ENCODE measurements at regions not wholly inside any gene's neighbourhood (a gene's known extent, or its start where the extent isn't known, plus 50 kb on each side); places are given as distances from the start of the nearest gene placed in this dataset.

DNA sequence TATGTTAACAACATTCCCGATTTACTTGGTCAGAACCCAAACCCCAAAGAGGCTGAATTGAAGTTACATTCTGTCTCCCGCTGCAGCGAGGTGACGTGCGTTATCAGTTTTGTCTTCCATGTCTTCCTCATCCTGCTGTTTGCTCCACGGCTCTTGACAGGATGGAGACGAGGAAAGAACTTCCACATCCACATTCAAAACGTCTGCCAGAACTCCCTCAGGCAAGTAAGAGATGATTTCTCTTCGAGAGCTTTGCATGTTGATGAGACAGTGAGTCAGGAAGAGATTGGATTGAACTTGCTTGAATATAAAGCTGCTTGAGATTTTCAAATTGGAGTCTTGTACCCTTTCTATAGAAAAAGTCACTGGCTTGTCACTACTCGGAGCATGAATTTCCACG, 242.6 kb downstream of the AUH start:
- peaks cover 21% of the 10 kb centered on the region for H3K4me1 ChIP-seq
- intact Hi-C loops (cut with DNase I): no loop called here
- H3K9me3 ChIP-seq: no peaks in the 10 kb centered on the region
- no peak overlapping the region for H3K27ac ChIP-seq
- ATAC-seq: no peak
- H3K27me3 ChIP-seq: no peaks in the 10 kb centered on the region
- no peaks in the 10 kb centered on the region for H3K36me3 ChIP-seq (replicated peaks in 1 of 2; ENCODE audit: insufficient read depth in 1 of 2, low read depth in 2 of 2)
- no peak for DNase-seq
- H3K4me3 ChIP-seq: no peak overlapping the region
- no peak for TF ChIP-seq POLR2A (IDR thresholded peaks at IDR 0.05)
- WGBS, 2 donors: 68 to 75% methylated on average over 11 of the region's 11 CpGs

DNA sequence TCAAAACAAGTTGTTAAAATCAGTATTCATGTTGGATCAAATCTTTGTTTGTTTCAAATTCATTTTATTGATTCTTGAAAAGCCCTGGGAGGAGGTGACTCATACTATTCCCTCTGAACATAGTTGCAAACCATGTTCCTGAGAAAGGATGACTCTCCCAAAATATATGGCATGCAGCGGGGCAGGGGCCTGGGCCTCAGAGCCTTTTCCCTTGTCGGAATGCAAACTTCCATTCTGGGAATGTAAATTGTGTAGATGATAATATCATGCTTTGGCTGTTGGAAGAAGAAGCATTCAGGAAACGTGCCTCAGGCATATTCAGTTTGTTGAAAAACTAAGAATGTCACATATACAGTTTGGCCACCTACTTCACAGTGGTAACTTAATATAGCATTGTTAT, 242.0 kb downstream of the AUH start:
- no peak overlapping the region for H3K27ac ChIP-seq
- WGBS, 2 donors: 85 to 89% methylated on average over 3 of the region's 3 CpGs
- intact Hi-C loops (cut with DNase I): no loop called here

DNA sequence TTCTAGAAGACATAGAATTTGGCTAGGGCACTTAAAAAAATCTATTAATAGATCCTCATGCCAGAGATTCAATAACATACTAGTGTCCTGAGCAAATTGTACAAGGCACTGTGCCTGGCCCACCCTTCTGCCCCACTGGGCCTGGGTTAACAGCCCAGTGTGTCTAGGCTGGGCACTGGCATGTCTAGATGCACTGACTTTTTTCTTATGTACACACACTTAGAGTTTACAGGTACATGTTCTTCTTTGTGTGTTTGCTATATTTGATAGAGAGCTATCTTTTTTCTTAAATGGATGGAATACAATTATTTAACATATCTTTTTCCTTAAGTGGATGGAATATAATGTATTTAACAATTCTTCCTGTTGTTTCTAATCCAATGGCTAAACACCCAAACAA, 241.5 kb downstream of the AUH start:
- H3K27ac ChIP-seq: no peak overlapping the region
- no peak overlapping the region for H3K4me3 ChIP-seq
- H3K9me3 ChIP-seq: no peaks in the 10 kb centered on the region
- no peak for ATAC-seq
- DNase-seq: no peak
- H3K27me3 ChIP-seq: no peaks in the 10 kb centered on the region
- intact Hi-C loops (cut with DNase I): no loop called here
- TF ChIP-seq, protein P1, sequence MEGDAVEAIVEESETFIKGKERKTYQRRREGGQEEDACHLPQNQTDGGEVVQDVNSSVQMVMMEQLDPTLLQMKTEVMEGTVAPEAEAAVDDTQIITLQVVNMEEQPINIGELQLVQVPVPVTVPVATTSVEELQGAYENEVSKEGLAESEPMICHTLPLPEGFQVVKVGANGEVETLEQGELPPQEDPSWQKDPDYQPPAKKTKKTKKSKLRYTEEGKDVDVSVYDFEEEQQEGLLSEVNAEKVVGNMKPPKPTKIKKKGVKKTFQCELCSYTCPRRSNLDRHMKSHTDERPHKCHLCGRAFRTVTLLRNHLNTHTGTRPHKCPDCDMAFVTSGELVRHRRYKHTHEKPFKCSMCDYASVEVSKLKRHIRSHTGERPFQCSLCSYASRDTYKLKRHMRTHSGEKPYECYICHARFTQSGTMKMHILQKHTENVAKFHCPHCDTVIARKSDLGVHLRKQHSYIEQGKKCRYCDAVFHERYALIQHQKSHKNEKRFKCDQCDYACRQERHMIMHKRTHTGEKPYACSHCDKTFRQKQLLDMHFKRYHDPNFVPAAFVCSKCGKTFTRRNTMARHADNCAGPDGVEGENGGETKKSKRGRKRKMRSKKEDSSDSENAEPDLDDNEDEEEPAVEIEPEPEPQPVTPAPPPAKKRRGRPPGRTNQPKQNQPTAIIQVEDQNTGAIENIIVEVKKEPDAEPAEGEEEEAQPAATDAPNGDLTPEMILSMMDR (IDR thresholded peaks at IDR 0.05): no peak
- TF ChIP-seq POLR2A (IDR thresholded peaks at IDR 0.05): no peak
- H3K4me1 ChIP-seq: peaks cover 21% of the 10 kb centered on the region
- no peaks in the 10 kb centered on the region for H3K36me3 ChIP-seq (replicated peaks in 1 of 2; ENCODE audit: insufficient read depth in 1 of 2, low read depth in 2 of 2)

More for the DNA sequence above, 242.0 kb downstream of the AUH start:
- Histone ChIP-seq H3K4me1 (peaks cover 21% of the 10 kb centered on the region), H3K4me3 (no peak overlapping the region), H3K9me3 (no peaks in the 10 kb centered on the region), H3K36me3 (replicated peaks in 1 of 2; ENCODE audit: insufficient read depth in 1 of 2, low read depth in 2 of 2) (no peaks in the 10 kb centered on the region), H3K27me3 (no peaks in the 10 kb centered on the region)
- ATAC-seq (no peak), DNase-seq (no peak)
- TF ChIP-seq, protein P1 (IDR thresholded peaks at IDR 0.05): no peak
- TF ChIP-seq POLR2A (IDR thresholded peaks at IDR 0.05): no peak

DNA sequence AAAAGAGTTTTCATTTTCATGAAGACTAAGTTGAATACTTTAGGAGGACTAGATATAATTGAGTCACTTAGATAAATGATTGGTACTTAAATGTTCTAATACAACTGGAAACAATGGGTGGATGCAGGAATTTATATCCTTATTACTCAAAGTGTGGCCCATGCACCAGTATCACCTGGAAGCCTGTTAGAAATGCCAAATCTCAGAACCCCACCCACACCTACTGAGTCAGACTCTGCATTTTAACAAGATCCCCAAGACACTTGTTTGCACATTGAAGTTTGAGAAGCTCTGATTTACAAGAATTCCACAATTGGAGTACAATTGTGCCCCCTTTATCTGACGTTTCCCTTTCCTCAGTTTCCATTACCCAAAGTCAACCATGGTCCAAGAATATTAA, 239.0 kb downstream of the AUH start:
- no peaks in the 10 kb centered on the region for H3K36me3 ChIP-seq (replicated peaks in 1 of 2; ENCODE audit: insufficient read depth in 1 of 2, low read depth in 2 of 2)
- 38 to 45% methylated on average over 1 of the region's 1 CpG for WGBS, 2 donors

DNA sequence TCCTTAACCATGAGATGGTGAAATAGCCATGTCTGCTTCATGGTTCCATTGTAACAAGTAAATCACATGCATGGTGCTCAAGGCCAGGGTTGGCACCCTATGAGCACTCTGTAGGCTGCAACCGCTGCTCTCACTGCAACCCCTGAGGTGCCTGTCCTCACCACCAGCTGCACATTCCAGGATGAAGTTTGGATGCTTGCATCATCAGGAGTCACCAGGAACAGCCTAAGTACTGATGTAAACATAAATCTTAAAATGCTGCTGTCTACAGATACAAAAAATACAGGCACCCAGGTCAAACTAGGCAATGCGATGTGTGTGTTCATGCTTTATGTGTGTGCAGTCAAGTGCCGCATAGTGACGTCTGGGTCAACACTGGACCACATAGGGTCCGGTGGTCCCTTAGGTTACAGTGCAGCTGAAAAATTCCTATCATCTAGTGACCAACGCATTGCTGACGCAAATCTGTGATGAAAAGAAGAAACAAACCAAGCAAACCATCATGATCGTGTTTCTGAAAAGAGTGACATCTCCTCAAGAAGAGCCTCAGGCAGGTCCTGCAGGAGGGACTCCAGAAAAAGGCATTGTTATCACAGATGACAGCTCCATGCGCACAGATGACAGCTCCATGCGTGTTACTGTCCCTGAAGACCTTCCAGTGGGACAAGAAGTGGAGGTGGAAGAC, 234.8 kb downstream of the AUH start:
- Histone ChIP-seq H3K4me3 (no peak overlapping the region), H3K9me3 (no peaks in the 10 kb centered on the region), H3K27ac (no peak overlapping the region), H3K36me3 (replicated peaks in 1 of 2; ENCODE audit: insufficient read depth in 1 of 2, low read depth in 2 of 2) (no peaks in the 10 kb centered on the region), H3K27me3 (no peaks in the 10 kb centered on the region), H3K4me1 (no peaks in the 10 kb centered on the region)
- no peak for TF ChIP-seq POLR2A (IDR thresholded peaks at IDR 0.05)
- TF ChIP-seq, protein P1 (IDR thresholded peaks at IDR 0.05): no peak
- DNase-seq (no peak), ATAC-seq (no peak)
- 88 to 94% methylated on average over 9 to 10 of the region's 10 CpGs for WGBS, 2 donors
- intact Hi-C loops (cut with DNase I): no loop called here

More for the DNA sequence above, 239.0 kb downstream of the AUH start:
- Histone ChIP-seq H3K27ac (no peak overlapping the region), H3K9me3 (no peaks in the 10 kb centered on the region), H3K27me3 (no peaks in the 10 kb centered on the region), H3K4me3 (no peak overlapping the region), H3K4me1 (peaks cover 20% of the 10 kb centered on the region)
- ATAC-seq (no peak), DNase-seq (no peak)
- TF ChIP-seq, protein P1 (IDR thresholded peaks at IDR 0.05): no peak
- no peak for TF ChIP-seq POLR2A (IDR thresholded peaks at IDR 0.05)
- intact Hi-C loops (cut with DNase I): no loop called here
